Skin of body (tissue), 1 donor: ENCODE measurements at regions not wholly inside any gene's neighbourhood (a gene's known extent, or its start where the extent isn't known, plus 50 kb on each side); places are given as distances from the start of the nearest gene placed in this dataset.

Source experiments
- DNase-seq: peaks from one replicate; lab custom pipeline; 2025; lab: John Stamatoyannopoulos, UW

- DNase-seq = no peak
These were observed 679.0 kb downstream of the AACS start for GRCh38 chr12:125744201-125744600.

GRCh38 chr12:125755512-125755911 is 690.3 kb downstream of the AACS start:
- no peak for DNase-seq

GRCh38 chr12:125766091-125766490 is 700.9 kb downstream of the AACS start:
- no peak for DNase-seq

- DNase-seq = no peak
These were observed 707.2 kb downstream of the AACS start for GRCh38 chr12:125772403-125772802.

- no peak for DNase-seq
These were observed 707.9 kb downstream of the AACS start for GRCh38 chr12:125773033-125773640.

GRCh38 chr12:125775507-125775906 is 710.3 kb downstream of the AACS start:
- DNase-seq = no peak

GRCh38 chr12:125776212-125776611 is 711.0 kb downstream of the AACS start:
- DNase-seq = no peak

GRCh38 chr12:125786143-125786542 is 720.9 kb downstream of the AACS start:
- no peak for DNase-seq

GRCh38 chr12:125794401-125794800 is 729.2 kb downstream of the AACS start:
- DNase-seq = no peak

GRCh38 chr12:125797421-125798175 is 732.4 kb downstream of the AACS start:
- DNase-seq = no peak

- no peak for DNase-seq
These were observed 739.4 kb downstream of the AACS start for GRCh38 chr12:125804660-125805059.

GRCh38 chr12:125824276-125824675 is 759.0 kb downstream of the AACS start:
- no peak for DNase-seq

- DNase-seq = no peak
These were observed 770.6 kb downstream of the AACS start for GRCh38 chr12:125835852-125836251.

- DNase-seq = no peak
These were observed 771.4 kb downstream of the AACS start for GRCh38 chr12:125836647-125837046.

GRCh38 chr12:125841332-125841731 is 776.1 kb downstream of the AACS start:
- DNase-seq = no peak

GRCh38 chr12:125852116-125852515 is 786.9 kb downstream of the AACS start:
- DNase-seq = no peak

GRCh38 chr12:125852679-125853078 is 787.4 kb downstream of the AACS start:
- DNase-seq = no peak

- no peak for DNase-seq
These were observed 788.4 kb downstream of the AACS start for GRCh38 chr12:125853670-125854069.

GRCh38 chr12:125856366-125856765 is 791.1 kb downstream of the AACS start:
- no peak for DNase-seq

GRCh38 chr12:125856896-125857295 is 791.7 kb downstream of the AACS start:
- no peak for DNase-seq

GRCh38 chr12:125860672-125861288 is 795.5 kb downstream of the AACS start:
- no peak for DNase-seq
